ENCODE measurements at regions not wholly inside any gene's neighbourhood (a gene's known extent, or its start where the extent isn't known, plus 50 kb on each side); places are given as distances from the start of the nearest gene placed in this dataset.

DNA sequence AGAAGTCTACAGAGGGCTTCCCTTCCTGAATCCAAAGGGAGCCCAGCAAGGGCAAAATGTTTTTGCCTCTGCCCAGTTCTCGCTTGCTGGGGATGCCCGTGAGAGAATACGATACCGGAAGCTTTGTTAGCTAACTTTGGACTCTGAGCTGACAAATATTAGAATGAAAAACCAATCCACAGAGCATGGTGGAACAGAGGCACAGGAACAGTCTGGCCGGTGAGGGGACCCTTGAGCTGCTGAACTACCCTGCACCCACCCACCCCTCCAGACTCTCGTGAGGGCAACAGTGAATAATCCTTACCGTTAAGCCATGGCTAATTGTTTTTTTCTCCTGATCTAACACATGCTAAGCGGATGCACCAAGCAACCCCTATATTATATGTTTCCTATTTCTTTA is 76.3 kb upstream of the AKT3 start:
- Histone ChIP-seq H4K91ac (ENCODE audit: insufficient read depth, low read depth, low read length) (peak overlapping the region; percentile 40), H3K36me3 (ENCODE audit: control insufficient read depth, insufficient read depth, low read length) (no peaks in the 10 kb centered on the region), H2BK15ac (ENCODE audit: low read depth, low read length) (peak overlapping the region; percentile 93; the same call in 1 of the 3 replicates), H3K79me1 (ENCODE audit: low read depth in 1 of 2, low read length in 2 of 2) (no peaks in the 10 kb centered on the region), H3K23ac (ENCODE audit: low read depth, low read length) (peak overlapping the region; percentile 28; the same call in 1 of the 2 replicates), H4K8ac (ENCODE audit: low read depth in 2 of 2, low read length in 2 of 2) (peak overlapping the region in 1 of 2 experiments; percentile 27; a peak in 2 of 4 replicates), H3K9me3 (ENCODE audit: control insufficient read depth, insufficient read depth, low read length) (no peaks in the 10 kb centered on the region), H2AK5ac (ENCODE audit: low read depth, low read length) (peak overlapping the region; percentile 81), H3K27me3 (ENCODE audit: control insufficient read depth, insufficient read depth, low read length) (peaks cover 14% of the 10 kb centered on the region), H3K4ac (ENCODE audit: low read depth, low read length) (peak overlapping the region; percentile 71), H2BK5ac (ENCODE audit: low read depth, low read length, poor library complexity, severe bottlenecking) (peak overlapping the region; percentile 56), H2BK120ac (ENCODE audit: low read depth, low read length) (peak overlapping the region; percentile 73), H3K14ac (replicated peaks; ENCODE audit: low read depth, low read length) (peak overlapping the region; percentile 2; the same call in 1 of the 2 replicates), H4K20me1 (ENCODE audit: insufficient read depth, low read length) (no peaks in the 10 kb centered on the region), H3K56ac (ENCODE audit: extremely low read depth, insufficient read depth, low read length) (no peak overlapping the region), H2AFZ (replicated peaks; ENCODE audit: low read length, poor library complexity) (no peak overlapping the region), H3K18ac (ENCODE audit: low read depth, low read length) (no peak overlapping the region), H3K9me1 (ENCODE audit: insufficient read depth, low read length) (peaks cover 13% of the 10 kb centered on the region; the same call in 1 of the 2 replicates), H2BK20ac (ENCODE audit: low read depth, low read length) (peak overlapping the region; percentile 66), H3K4me2 (ENCODE audit: low read depth, low read length) (no peak overlapping the region), H2AK9ac (replicated peaks; ENCODE audit: low read depth, low read length, poor library complexity) (no peak overlapping the region), H3K9ac (ENCODE audit: low read depth, low read length) (no peak overlapping the region), H3K27ac (ENCODE audit: insufficient read depth, low read length) (no peak overlapping the region; the same call in 1 of the 2 replicates), H4K5ac (ENCODE audit: low read depth, low read length) (no peak overlapping the region), H3K4me3 (ENCODE audit: insufficient read depth, low read depth, low read length) (no peak overlapping the region), H3K4me1 (ENCODE audit: control insufficient read depth, insufficient read depth, low read length) (peaks cover 14% of the 10 kb centered on the region)
- ATAC-seq (ENCODE audit: low read depth) (no peak), DNase-seq (no peak)
- dilution Hi-C loops (cut with HindIII; ENCODE audit: low sequenced_read_pairs, unreplicated experiment) = no loop called here
- TF ChIP-seq MAFK (IDR thresholded peaks at IDR 0.05; ENCODE audit: low read depth, low read length) (no peak), NFE2L2 (IDR thresholded peaks at IDR 0.05; ENCODE audit: low read depth, low read length) (no peak), FOS (IDR thresholded peaks at IDR 0.05; ENCODE audit: low read depth, low read length) (no peak), CHD1 (IDR thresholded peaks at IDR 0.05; ENCODE audit: low read depth, low read length) (no peak), BHLHE40 (IDR thresholded peaks at IDR 0.05; ENCODE audit: low read depth, low read length) (no peak), RCOR1 (IDR thresholded peaks at IDR 0.05; ENCODE audit: insufficient replicate concordance, low read length) (no peak), RFX5 (IDR thresholded peaks at IDR 0.05; ENCODE audit: low read depth, low read length) (no peak), CEBPB (IDR thresholded peaks at IDR 0.05; ENCODE audit: low read depth, low read length) (no peak), MAZ (IDR thresholded peaks at IDR 0.05; ENCODE audit: borderline replicate concordance, low read depth, low read length) (no peak), RAD21 (IDR thresholded peaks at IDR 0.05; ENCODE audit: low read length) (no peak), SMC3 (IDR thresholded peaks at IDR 0.05; ENCODE audit: low read depth, low read length) (no peak), MXI1 (IDR thresholded peaks at IDR 0.05; ENCODE audit: borderline replicate concordance, low read depth, low read length) (no peak), POLR2A (IDR thresholded peaks at IDR 0.05; ENCODE audit: low read depth, low read length) (no peak)
- TF ChIP-seq, protein P1, sequence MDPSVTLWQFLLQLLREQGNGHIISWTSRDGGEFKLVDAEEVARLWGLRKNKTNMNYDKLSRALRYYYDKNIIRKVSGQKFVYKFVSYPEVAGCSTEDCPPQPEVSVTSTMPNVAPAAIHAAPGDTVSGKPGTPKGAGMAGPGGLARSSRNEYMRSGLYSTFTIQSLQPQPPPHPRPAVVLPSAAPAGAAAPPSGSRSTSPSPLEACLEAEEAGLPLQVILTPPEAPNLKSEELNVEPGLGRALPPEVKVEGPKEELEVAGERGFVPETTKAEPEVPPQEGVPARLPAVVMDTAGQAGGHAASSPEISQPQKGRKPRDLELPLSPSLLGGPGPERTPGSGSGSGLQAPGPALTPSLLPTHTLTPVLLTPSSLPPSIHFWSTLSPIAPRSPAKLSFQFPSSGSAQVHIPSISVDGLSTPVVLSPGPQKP (IDR thresholded peaks at IDR 0.05; ENCODE audit: borderline replicate concordance, low read depth, low read length) = no peak
- TF ChIP-seq, protein P2, sequence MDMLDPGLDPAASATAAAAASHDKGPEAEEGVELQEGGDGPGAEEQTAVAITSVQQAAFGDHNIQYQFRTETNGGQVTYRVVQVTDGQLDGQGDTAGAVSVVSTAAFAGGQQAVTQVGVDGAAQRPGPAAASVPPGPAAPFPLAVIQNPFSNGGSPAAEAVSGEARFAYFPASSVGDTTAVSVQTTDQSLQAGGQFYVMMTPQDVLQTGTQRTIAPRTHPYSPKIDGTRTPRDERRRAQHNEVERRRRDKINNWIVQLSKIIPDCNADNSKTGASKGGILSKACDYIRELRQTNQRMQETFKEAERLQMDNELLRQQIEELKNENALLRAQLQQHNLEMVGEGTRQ (IDR thresholded peaks at IDR 0.05; ENCODE audit: low read depth, low read length) = no peak
- TF ChIP-seq, protein P3, sequence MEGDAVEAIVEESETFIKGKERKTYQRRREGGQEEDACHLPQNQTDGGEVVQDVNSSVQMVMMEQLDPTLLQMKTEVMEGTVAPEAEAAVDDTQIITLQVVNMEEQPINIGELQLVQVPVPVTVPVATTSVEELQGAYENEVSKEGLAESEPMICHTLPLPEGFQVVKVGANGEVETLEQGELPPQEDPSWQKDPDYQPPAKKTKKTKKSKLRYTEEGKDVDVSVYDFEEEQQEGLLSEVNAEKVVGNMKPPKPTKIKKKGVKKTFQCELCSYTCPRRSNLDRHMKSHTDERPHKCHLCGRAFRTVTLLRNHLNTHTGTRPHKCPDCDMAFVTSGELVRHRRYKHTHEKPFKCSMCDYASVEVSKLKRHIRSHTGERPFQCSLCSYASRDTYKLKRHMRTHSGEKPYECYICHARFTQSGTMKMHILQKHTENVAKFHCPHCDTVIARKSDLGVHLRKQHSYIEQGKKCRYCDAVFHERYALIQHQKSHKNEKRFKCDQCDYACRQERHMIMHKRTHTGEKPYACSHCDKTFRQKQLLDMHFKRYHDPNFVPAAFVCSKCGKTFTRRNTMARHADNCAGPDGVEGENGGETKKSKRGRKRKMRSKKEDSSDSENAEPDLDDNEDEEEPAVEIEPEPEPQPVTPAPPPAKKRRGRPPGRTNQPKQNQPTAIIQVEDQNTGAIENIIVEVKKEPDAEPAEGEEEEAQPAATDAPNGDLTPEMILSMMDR (conservative IDR thresholded peaks at IDR 0.05; ENCODE audit: low read depth, low read length) = no peak
- BruUV-seq (replicated peaks) = no TSS peak
- ChIA-PET POLR2A (ENCODE audit: unreplicated experiment) (no interaction called here), CTCF (no interaction called here)
- in situ Hi-C loops (cut with MboI; ENCODE audit: low sequenced_read_pairs) = no loop called here
- 100% methylated on average over 3 of the region's 8 CpGs; no CpG with 5 or more reads in 1 of the 2 experiments for WGBS, 2 experiments (ENCODE audit: extremely low coverage in 2 of 2, insufficient read length in 1 of 2)
- intact Hi-C loops (cut with micrococcal nuclease) = loop anchor here (10.0 kb wide), 2 partner anchors 211 to 1539 kb away; no protein-coding TSS in a partner anchor
